ENCODE measurements at regions not wholly inside any gene's neighbourhood (a gene's known extent, or its start where the extent isn't known, plus 50 kb on each side); places are given as distances from the start of the nearest gene placed in this dataset.

DNA sequence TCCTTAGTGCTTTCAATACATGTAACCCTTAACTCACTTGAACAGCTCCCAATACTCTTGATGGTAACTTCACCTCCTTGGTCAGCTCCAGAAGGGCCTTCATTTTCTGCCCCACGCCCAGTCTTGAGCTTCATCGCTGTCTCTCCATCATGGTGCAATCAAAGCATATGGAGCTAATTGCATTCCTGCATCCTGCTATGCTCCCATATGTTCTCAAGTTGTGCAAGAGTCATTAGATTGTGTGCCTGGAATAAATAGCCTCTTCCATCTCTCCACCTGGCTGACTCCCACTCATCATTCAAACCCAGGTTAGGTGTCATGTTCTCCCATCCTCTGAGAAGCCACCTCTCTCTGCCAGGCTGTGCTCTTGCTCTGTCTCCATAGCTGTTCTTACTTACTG is 364.5 kb upstream of the RGPD4 start:
- peaks cover 0 to 3% of the 10 kb centered on the region in 2 donors for H3K9me3 ChIP-seq (ENCODE audit: control insufficient read depth in 2 of 2, insufficient read depth in 1 of 2, low read length in 1 of 2)
- H3K36me3 ChIP-seq (ENCODE audit: control insufficient read depth in 2 of 2, insufficient read depth in 2 of 2, low read length in 1 of 2) = no peaks in the 10 kb centered on the region
- no peaks in the 10 kb centered on the region for H3K27me3 ChIP-seq (ENCODE audit: control insufficient read depth in 2 of 2, insufficient read depth in 1 of 2, low read length in 1 of 2)
- no peak overlapping the region for H3K4me3 ChIP-seq (ENCODE audit: low read length in 2 of 2)
- H3K4me1 ChIP-seq (ENCODE audit: control insufficient read depth in 2 of 2, insufficient read depth in 2 of 2, low read length in 2 of 2) = no peaks in the 10 kb centered on the region
- 97% methylated on average over 2 of the region's 2 CpGs for WGBS
- DNase-seq (ENCODE audit: low read depth in 6 of 9, low spot score in 9 of 9) = no peak
- no peak overlapping the region for H3K27ac ChIP-seq (ENCODE audit: low read depth in 1 of 2, low read length in 1 of 2)

DNA sequence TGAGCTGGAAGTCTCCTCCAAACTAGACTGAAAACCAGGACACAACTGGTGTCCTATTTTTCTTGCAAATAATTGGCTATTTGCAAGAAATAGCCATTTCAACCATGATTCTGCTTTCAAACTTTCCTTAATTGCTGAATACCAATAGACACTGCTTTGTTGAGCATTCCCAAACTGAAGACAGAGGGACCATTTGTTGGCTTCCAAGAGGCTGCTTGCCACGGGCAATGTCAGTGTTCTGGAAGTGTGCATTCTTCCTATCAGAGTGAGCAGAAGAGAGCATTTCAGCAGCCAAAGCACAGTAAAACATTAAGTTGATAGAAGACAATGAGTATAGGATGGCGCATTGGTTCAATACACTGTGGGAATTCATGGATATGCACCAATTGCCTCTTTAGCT is 360.5 kb upstream of the RGPD4 start:
- Histone ChIP-seq H3K36me3 (ENCODE audit: control insufficient read depth in 2 of 2, insufficient read depth in 2 of 2, low read length in 1 of 2) (no peaks in the 10 kb centered on the region), H3K4me1 (ENCODE audit: control insufficient read depth in 2 of 2, insufficient read depth in 2 of 2, low read length in 2 of 2) (no peaks in the 10 kb centered on the region), H3K4me3 (ENCODE audit: low read length in 2 of 2) (no peak overlapping the region), H3K9me3 (ENCODE audit: control insufficient read depth in 2 of 2, insufficient read depth in 1 of 2, low read length in 1 of 2) (peaks cover 3 to 13% of the 10 kb centered on the region in 2 donors), H3K27me3 (ENCODE audit: control insufficient read depth in 2 of 2, insufficient read depth in 1 of 2, low read length in 1 of 2) (no peaks in the 10 kb centered on the region), H3K27ac (ENCODE audit: low read depth in 1 of 2, low read length in 1 of 2) (no peak overlapping the region)
- no peak for DNase-seq (ENCODE audit: low read depth in 6 of 9, low spot score in 9 of 9)
- 94% methylated on average over 2 of the region's 2 CpGs for WGBS

DNA sequence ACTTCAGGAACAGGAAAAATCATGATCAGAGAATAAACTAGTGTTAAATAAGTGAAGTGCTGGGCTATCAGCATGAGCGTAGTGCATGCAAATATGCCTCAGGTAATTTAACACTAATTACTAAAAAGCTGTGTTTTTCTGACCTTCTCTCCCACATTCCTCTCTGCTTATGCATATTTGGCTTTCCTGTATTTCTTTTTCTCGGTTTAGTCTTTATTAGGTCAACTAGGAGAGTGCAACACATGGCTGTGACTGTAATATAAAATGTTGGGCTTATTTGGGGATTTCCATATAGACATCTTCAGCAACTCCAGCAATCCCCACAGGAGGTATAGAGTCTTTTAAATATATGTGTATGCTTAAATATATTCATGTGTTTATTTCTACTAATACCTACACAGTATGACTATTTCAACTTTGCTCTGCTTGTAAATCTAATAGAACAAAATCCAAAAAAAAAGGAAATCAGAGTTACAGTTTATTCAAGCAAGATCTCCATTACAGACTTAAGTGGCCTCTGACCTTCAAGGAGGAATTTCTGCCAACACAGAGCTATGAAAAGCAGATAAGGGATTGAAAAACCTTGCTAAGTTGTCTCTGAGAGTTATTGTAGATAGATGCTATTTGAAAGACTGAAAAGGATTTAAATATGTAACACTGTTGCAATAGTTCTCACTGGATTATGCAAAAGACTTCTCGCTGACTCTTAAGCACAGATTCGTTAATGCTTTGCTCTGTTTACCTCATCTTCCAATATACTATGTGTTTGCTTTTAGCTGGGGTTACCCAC is 359.5 kb upstream of the RGPD4 start:
- Histone ChIP-seq H3K27ac (ENCODE audit: low read depth in 1 of 2, low read length in 1 of 2) (no peak overlapping the region), H3K4me1 (ENCODE audit: control insufficient read depth in 2 of 2, insufficient read depth in 2 of 2, low read length in 2 of 2) (no peaks in the 10 kb centered on the region), H3K27me3 (ENCODE audit: control insufficient read depth in 2 of 2, insufficient read depth in 1 of 2, low read length in 1 of 2) (no peaks in the 10 kb centered on the region), H3K36me3 (ENCODE audit: control insufficient read depth in 2 of 2, insufficient read depth in 2 of 2, low read length in 1 of 2) (no peaks in the 10 kb centered on the region), H3K4me3 (ENCODE audit: low read length in 2 of 2) (no peak overlapping the region), H3K9me3 (ENCODE audit: control insufficient read depth in 2 of 2, insufficient read depth in 1 of 2, low read length in 1 of 2) (peaks cover 3 to 13% of the 10 kb centered on the region in 2 donors)
- DNase-seq (ENCODE audit: low read depth in 6 of 9, low spot score in 9 of 9) = no peak
- 86% methylated on average over 4 of the region's 4 CpGs for WGBS

DNA sequence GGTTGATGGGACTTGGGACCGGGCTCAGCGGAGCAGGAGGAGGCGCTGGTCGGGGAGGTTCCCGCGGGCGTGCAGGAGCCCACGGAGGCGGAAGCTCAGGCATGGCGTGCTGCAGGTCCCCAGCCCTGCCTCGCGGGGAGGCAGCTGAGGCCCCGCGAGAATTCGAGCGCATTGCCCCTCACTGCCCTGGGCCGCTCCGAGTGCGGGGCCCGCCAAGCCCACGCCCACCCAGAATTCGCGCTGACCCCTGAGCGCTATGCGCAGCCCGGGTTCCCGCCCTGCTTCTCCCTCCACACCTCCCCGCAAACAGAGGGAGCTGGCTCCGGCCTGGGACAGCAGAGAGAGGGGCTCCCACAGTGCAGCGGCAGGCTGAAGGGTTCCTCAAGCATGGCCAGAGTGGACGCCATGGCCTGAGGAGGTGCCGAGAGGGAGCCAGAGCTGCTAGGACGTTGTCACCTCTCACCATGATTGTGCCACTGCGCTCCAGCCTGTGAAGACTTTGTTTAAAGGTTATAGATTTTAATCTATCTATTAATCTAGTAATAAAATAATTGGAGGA is 357.2 kb upstream of the RGPD4 start:
- WGBS = 97% methylated on average over 34 of the region's 34 CpGs
- Histone ChIP-seq H3K36me3 (ENCODE audit: control insufficient read depth in 2 of 2, insufficient read depth in 2 of 2, low read length in 1 of 2) (no peaks in the 10 kb centered on the region), H3K27ac (ENCODE audit: low read depth in 1 of 2, low read length in 1 of 2) (no peak overlapping the region), H3K4me3 (ENCODE audit: low read length in 2 of 2) (no peak overlapping the region), H3K9me3 (ENCODE audit: control insufficient read depth in 2 of 2, insufficient read depth in 1 of 2, low read length in 1 of 2) (peaks cover 3 to 13% of the 10 kb centered on the region in 2 donors), H3K27me3 (ENCODE audit: control insufficient read depth in 2 of 2, insufficient read depth in 1 of 2, low read length in 1 of 2) (no peaks in the 10 kb centered on the region), H3K4me1 (ENCODE audit: control insufficient read depth in 2 of 2, insufficient read depth in 2 of 2, low read length in 2 of 2) (no peaks in the 10 kb centered on the region)
- no peak for DNase-seq (ENCODE audit: low read depth in 6 of 9, low spot score in 9 of 9)

DNA sequence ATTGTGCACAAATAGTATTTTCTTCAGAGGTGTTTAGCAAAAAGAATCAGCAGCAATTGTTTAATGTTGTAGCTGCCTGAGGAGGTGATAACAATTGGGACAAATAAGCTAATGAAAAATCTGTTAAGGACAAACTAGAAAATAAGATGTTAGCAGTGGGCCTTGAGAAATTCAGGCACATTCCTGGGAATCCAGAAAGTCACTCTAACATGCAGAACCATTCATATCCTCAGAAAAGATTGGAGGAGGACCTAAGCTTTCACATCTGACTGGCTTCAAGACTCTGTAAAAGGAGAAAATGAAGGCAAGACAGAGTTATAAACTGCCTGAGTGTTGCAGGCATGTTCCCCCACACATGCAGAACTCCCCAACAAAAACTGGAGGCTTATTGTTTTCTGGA is 353.5 kb upstream of the RGPD4 start:
- Histone ChIP-seq H3K36me3 (ENCODE audit: control insufficient read depth in 2 of 2, insufficient read depth in 2 of 2, low read length in 1 of 2) (no peaks in the 10 kb centered on the region), H3K4me1 (ENCODE audit: control insufficient read depth in 2 of 2, insufficient read depth in 2 of 2, low read length in 2 of 2) (no peaks in the 10 kb centered on the region), H3K27me3 (ENCODE audit: control insufficient read depth in 2 of 2, insufficient read depth in 1 of 2, low read length in 1 of 2) (no peaks in the 10 kb centered on the region), H3K4me3 (ENCODE audit: low read length in 2 of 2) (no peak overlapping the region), H3K9me3 (ENCODE audit: control insufficient read depth in 2 of 2, insufficient read depth in 1 of 2, low read length in 1 of 2) (peaks cover 3 to 14% of the 10 kb centered on the region in 2 donors), H3K27ac (ENCODE audit: low read depth in 1 of 2, low read length in 1 of 2) (no peak overlapping the region)
- DNase-seq (ENCODE audit: low read depth in 6 of 9, low spot score in 9 of 9) = no peak

DNA sequence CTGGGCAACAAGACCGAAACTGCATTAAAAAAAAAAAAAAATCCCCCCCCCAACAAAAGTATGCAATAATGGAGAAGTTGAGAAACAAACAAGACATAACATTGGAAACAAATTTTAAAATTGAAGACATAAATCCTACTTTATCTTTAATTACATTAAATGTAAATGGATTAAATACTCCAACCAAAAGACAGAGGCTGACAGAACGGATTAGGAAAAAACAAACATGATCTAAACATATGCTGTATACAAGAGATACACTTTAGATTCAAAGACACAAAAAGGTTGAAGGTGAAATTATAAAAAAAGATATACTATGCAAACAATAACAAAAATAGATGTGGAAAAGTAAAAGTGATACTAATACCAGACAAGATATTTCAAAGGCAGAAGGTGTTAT is 350.8 kb upstream of the RGPD4 start:
- Histone ChIP-seq H3K36me3 (ENCODE audit: control insufficient read depth in 2 of 2, insufficient read depth in 2 of 2, low read length in 1 of 2) (no peaks in the 10 kb centered on the region), H3K27me3 (ENCODE audit: control insufficient read depth in 2 of 2, insufficient read depth in 1 of 2, low read length in 1 of 2) (no peaks in the 10 kb centered on the region), H3K4me3 (ENCODE audit: low read length in 2 of 2) (no peak overlapping the region), H3K9me3 (ENCODE audit: control insufficient read depth in 2 of 2, insufficient read depth in 1 of 2, low read length in 1 of 2) (peaks cover 0 to 4% of the 10 kb centered on the region in 2 donors), H3K4me1 (ENCODE audit: control insufficient read depth in 2 of 2, insufficient read depth in 2 of 2, low read length in 2 of 2) (no peaks in the 10 kb centered on the region), H3K27ac (ENCODE audit: low read depth in 1 of 2, low read length in 1 of 2) (no peak overlapping the region)
- DNase-seq (ENCODE audit: low read depth in 6 of 9, low spot score in 9 of 9) = no peak
- WGBS = 88% methylated on average over 2 of the region's 2 CpGs

DNA sequence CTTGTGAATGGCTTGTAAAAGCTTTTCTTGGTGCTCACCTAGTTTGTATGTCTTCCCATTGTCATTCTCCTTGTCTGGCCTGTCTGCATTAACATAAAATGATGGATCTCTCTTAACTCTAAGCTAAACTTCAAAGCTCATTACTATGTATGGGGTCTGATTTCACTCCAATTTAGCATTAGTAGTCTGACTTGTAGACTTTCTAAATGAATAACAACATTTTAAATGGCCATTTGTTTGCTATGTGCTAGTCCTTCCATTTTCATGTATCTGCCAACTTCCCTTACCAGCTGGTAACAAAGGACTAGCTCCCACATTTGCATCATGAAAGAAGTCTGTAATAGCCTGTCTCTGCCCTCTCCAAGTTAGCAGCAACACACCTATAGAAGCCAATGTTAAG is 324.2 kb upstream of the RGPD4 start:
- Histone ChIP-seq H3K4me1 (ENCODE audit: control insufficient read depth in 2 of 2, insufficient read depth in 2 of 2, low read length in 2 of 2) (no peaks in the 10 kb centered on the region), H3K36me3 (ENCODE audit: control insufficient read depth in 2 of 2, insufficient read depth in 2 of 2, low read length in 1 of 2) (no peaks in the 10 kb centered on the region), H3K4me3 (ENCODE audit: low read length in 2 of 2) (no peak overlapping the region), H3K9me3 (ENCODE audit: control insufficient read depth in 2 of 2, insufficient read depth in 1 of 2, low read length in 1 of 2) (no peaks in the 10 kb centered on the region), H3K27me3 (ENCODE audit: control insufficient read depth in 2 of 2, insufficient read depth in 1 of 2, low read length in 1 of 2) (no peaks in the 10 kb centered on the region), H3K27ac (ENCODE audit: low read depth in 1 of 2, low read length in 1 of 2) (no peak overlapping the region)
- no peak for DNase-seq (ENCODE audit: low read depth in 6 of 9, low spot score in 9 of 9)

DNA sequence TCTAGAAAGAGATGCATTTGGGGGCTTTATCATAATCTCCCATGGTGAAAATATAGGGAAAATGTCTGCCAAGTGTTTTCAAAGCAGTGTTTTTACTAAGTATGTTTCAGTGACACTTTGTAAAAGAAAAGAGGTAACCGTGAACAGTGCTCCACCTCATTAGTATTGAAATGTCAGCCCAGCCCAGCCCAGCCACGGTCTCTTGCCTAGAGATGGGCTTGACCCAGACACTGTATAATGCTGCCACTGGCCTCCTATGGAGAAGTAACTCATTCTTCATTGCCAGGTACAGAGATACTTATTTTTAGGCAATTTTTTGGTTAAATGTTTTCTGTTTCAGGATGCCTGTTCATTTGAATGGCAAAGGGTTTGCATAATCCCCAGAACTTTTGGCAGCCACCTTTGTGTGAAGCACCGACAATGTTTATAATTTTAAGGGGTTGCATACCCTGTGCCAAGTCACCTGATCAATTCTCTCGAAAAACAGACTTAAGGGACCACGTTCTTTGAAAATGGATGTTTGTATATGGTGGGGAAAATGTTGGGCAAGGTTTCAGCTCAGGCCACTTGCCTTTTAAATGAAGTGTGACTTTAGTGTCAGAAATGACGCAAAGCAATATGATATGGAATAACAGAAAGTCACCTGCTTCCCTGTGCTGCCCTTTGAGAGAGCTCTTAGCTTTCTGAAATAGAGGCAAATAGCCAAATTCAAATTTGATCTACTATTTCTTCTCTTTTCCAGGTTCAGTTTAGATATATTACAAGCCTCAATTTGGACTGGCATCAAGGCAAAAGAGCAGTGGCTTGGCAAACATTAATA is 314.5 kb upstream of the RGPD4 start:
- no peaks in the 10 kb centered on the region for H3K27me3 ChIP-seq (ENCODE audit: control insufficient read depth in 2 of 2, insufficient read depth in 1 of 2, low read length in 1 of 2)
- no peaks in the 10 kb centered on the region for H3K4me1 ChIP-seq (ENCODE audit: control insufficient read depth in 2 of 2, insufficient read depth in 2 of 2, low read length in 2 of 2)
- no peak overlapping the region for H3K4me3 ChIP-seq (ENCODE audit: low read length in 2 of 2)
- no peak overlapping the region for H3K27ac ChIP-seq (ENCODE audit: low read depth in 1 of 2, low read length in 1 of 2)
- no peaks in the 10 kb centered on the region for H3K9me3 ChIP-seq (ENCODE audit: control insufficient read depth in 2 of 2, insufficient read depth in 1 of 2, low read length in 1 of 2)
- 85% methylated on average over 6 of the region's 6 CpGs for WGBS
- H3K36me3 ChIP-seq (ENCODE audit: control insufficient read depth in 2 of 2, insufficient read depth in 2 of 2, low read length in 1 of 2) = no peaks in the 10 kb centered on the region
- peak in 1 of 9 donors; percentile 14 for DNase-seq (ENCODE audit: low read depth in 6 of 9, low spot score in 9 of 9)

DNA sequence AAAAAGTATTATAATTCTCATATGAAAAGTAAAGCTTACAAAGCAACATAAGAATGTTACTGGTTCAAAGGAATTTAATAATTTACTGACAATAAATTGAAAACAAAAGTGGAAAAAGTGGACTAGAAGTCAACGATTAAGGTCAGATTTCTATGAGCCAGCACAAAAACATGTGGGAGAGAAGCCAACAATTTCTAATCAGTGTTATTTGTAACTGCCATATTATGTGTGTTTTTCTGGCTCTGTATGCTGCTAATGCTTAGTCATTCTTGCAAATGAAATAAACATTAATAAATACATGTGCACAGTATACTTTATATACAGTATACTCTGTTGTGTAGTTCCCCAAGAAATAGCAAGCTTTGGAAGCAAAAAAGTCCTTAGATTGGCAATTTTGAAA is 301.3 kb upstream of the RGPD4 start:
- 96% methylated on average over 1 of the region's 1 CpG for WGBS

More for the DNA sequence above, 301.3 kb upstream of the RGPD4 start:
- H3K27ac ChIP-seq (ENCODE audit: low read depth in 1 of 2, low read length in 1 of 2) = no peak overlapping the region
- no peaks in the 10 kb centered on the region for H3K4me1 ChIP-seq (ENCODE audit: control insufficient read depth in 2 of 2, insufficient read depth in 2 of 2, low read length in 2 of 2)
- no peaks in the 10 kb centered on the region for H3K27me3 ChIP-seq (ENCODE audit: control insufficient read depth in 2 of 2, insufficient read depth in 1 of 2, low read length in 1 of 2)
- H3K36me3 ChIP-seq (ENCODE audit: control insufficient read depth in 2 of 2, insufficient read depth in 2 of 2, low read length in 1 of 2) = no peaks in the 10 kb centered on the region
- no peak for DNase-seq (ENCODE audit: low read depth in 6 of 9, low spot score in 9 of 9)
- H3K9me3 ChIP-seq (ENCODE audit: control insufficient read depth in 2 of 2, insufficient read depth in 1 of 2, low read length in 1 of 2) = peaks cover 0 to 3% of the 10 kb centered on the region in 2 donors
- no peak overlapping the region for H3K4me3 ChIP-seq (ENCODE audit: low read length in 2 of 2)

All from thymus (tissue), 11 donors.